ENCODE measurements at regions not wholly inside any gene's neighbourhood (a gene's known extent, or its start where the extent isn't known, plus 50 kb on each side); places are given as distances from the start of the nearest gene placed in this dataset.

- H3K79me2 ChIP-seq (ENCODE audit: low read length) = no peaks in the 10 kb centered on the region
- peak; percentile 71 for DNase-seq
- no peaks in the 10 kb centered on the region for H3K9me3 ChIP-seq (ENCODE audit: low read length)
- no peaks in the 10 kb centered on the region for H3F3A ChIP-seq (ENCODE audit: low read length, unreplicated experiment)
- no peaks in the 10 kb centered on the region for H4K20me1 ChIP-seq (ENCODE audit: low read length)
- peak overlapping the region; percentile 49 for H3K4me2 ChIP-seq (ENCODE audit: low read length)
- intact Hi-C loops (cut with micrococcal nuclease) = loop anchor here (1.0 to 10.0 kb wide), 5 partner anchors 58 to 601 kb away; partner anchors contain the start of gene PRICKLE1
- no peak for TF ChIP-seq EZH2phosphoT487 (IDR thresholded peaks at IDR 0.05; ENCODE audit: borderline replicate concordance, low read length)
- no peak for TF ChIP-seq EZH2 (IDR thresholded peaks at IDR 0.05; ENCODE audit: low read length, unreplicated experiment)
- TF ChIP-seq CTCF (conservative IDR thresholded peaks at IDR 0.05; ENCODE audit: low read depth, low read length) = no peak
- peak overlapping the region; percentile 49 for H3K27ac ChIP-seq (ENCODE audit: low read length)
- ATAC-seq = peak; percentile 75
- H2AFZ ChIP-seq (ENCODE audit: low read length) = no peak overlapping the region
- no peaks in the 10 kb centered on the region for H3K9me2 ChIP-seq (replicated peaks; ENCODE audit: low read length)
- H3K27me3 ChIP-seq (ENCODE audit: low read length) = no peaks in the 10 kb centered on the region
- BruUV-seq (replicated peaks) = no TSS peak
- peak overlapping the region; percentile 1; the same call in 1 of the 2 replicates for H3K9ac ChIP-seq (ENCODE audit: low read length)
- H3K4me3 ChIP-seq (ENCODE audit: low read length) = no peak overlapping the region
- ChIA-PET POLR2A (ENCODE audit: unreplicated experiment) (no interaction called here), CTCF (no interaction called here)
- peaks cover 40% of the 10 kb centered on the region for H3K4me1 ChIP-seq (ENCODE audit: insufficient read depth, low read length)
- H3K36me3 ChIP-seq (ENCODE audit: low read depth, low read length) = no peaks in the 10 kb centered on the region
Measured at GRCh38 chr12:42683933-42684801, 94.6 kb upstream of the PRICKLE1 start.

GRCh38 chr12:42683266-42683665 is 93.7 kb upstream of the PRICKLE1 start:
- intact Hi-C loops (cut with micrococcal nuclease) = loop anchor here (5.0 to 10.0 kb wide), 3 partner anchors 59 to 602 kb away; partner anchors contain the start of gene PRICKLE1
- peak overlapping the region; percentile 1; the same call in 1 of the 2 replicates for H3K9ac ChIP-seq (ENCODE audit: low read length)
- H3F3A ChIP-seq (ENCODE audit: low read length, unreplicated experiment) = no peaks in the 10 kb centered on the region
- BruUV-seq (replicated peaks) = no TSS peak
- no peaks in the 10 kb centered on the region for H3K9me3 ChIP-seq (ENCODE audit: low read length)
- H3K27me3 ChIP-seq (ENCODE audit: low read length) = no peaks in the 10 kb centered on the region
- no peaks in the 10 kb centered on the region for H4K20me1 ChIP-seq (ENCODE audit: low read length)
- H3K9me2 ChIP-seq (replicated peaks; ENCODE audit: low read length) = no peaks in the 10 kb centered on the region
- H3K4me1 ChIP-seq (ENCODE audit: insufficient read depth, low read length) = peaks cover 42% of the 10 kb centered on the region
- H3K4me3 ChIP-seq (ENCODE audit: low read length) = no peak overlapping the region
- H3K36me3 ChIP-seq (ENCODE audit: low read depth, low read length) = no peaks in the 10 kb centered on the region
- H2AFZ ChIP-seq (ENCODE audit: low read length) = no peak overlapping the region
- no peak for DNase-seq
- no peak for TF ChIP-seq EZH2phosphoT487 (IDR thresholded peaks at IDR 0.05; ENCODE audit: borderline replicate concordance, low read length)
- TF ChIP-seq CTCF (conservative IDR thresholded peaks at IDR 0.05; ENCODE audit: low read depth, low read length) = no peak
- TF ChIP-seq EZH2 (IDR thresholded peaks at IDR 0.05; ENCODE audit: low read length, unreplicated experiment) = no peak
- ChIA-PET POLR2A (ENCODE audit: unreplicated experiment) (no interaction called here), CTCF (no interaction called here)
- H3K79me2 ChIP-seq (ENCODE audit: low read length) = no peaks in the 10 kb centered on the region
- no peak for ATAC-seq
- peak overlapping the region; percentile 49 for H3K4me2 ChIP-seq (ENCODE audit: low read length)
- H3K27ac ChIP-seq (ENCODE audit: low read length) = peak overlapping the region; percentile 49

- Histone ChIP-seq H3K79me2 (ENCODE audit: low read length) (no peaks in the 10 kb centered on the region), H3K4me1 (ENCODE audit: insufficient read depth, low read length) (peaks cover 23% of the 10 kb centered on the region), H3K27me3 (ENCODE audit: low read length) (no peaks in the 10 kb centered on the region), H3K4me2 (ENCODE audit: low read length) (0 out of 2 replicates have a peak overlapping the region, but pooled peaks have one; percentile 7), H3K36me3 (ENCODE audit: low read depth, low read length) (no peaks in the 10 kb centered on the region), H4K20me1 (ENCODE audit: low read length) (no peaks in the 10 kb centered on the region), H3K9me2 (replicated peaks; ENCODE audit: low read length) (no peaks in the 10 kb centered on the region), H3K4me3 (ENCODE audit: low read length) (no peak overlapping the region), H3K9ac (ENCODE audit: low read length) (no peak overlapping the region), H3K27ac (ENCODE audit: low read length) (no peak overlapping the region), H3F3A (ENCODE audit: low read length, unreplicated experiment) (no peaks in the 10 kb centered on the region), H3K9me3 (ENCODE audit: low read length) (no peaks in the 10 kb centered on the region), H2AFZ (ENCODE audit: low read length) (0 out of 2 replicates have a peak overlapping the region, but pooled peaks have one; percentile 26)
- intact Hi-C loops (cut with micrococcal nuclease) = no loop called here
- DNase-seq (peak; percentile 27), ATAC-seq (peak; percentile 11; the same call in 1 of the 2 replicates)
- no TSS peak for BruUV-seq (replicated peaks)
- POLR2A ChIA-PET (ENCODE audit: unreplicated experiment) = no interaction called here
- CTCF ChIA-PET = no interaction called here
- TF ChIP-seq EZH2phosphoT487 (IDR thresholded peaks at IDR 0.05; ENCODE audit: borderline replicate concordance, low read length) (no peak), CTCF (conservative IDR thresholded peaks at IDR 0.05; ENCODE audit: low read depth, low read length) (no peak), EZH2 (IDR thresholded peaks at IDR 0.05; ENCODE audit: low read length, unreplicated experiment) (no peak)
Measured at GRCh38 chr12:42679466-42679865, 89.9 kb upstream of the PRICKLE1 start.

Data from PC-3 (cell line).